AG09319 (cell line): ENCODE measurements at regions not wholly inside any gene's neighbourhood (a gene's known extent, or its start where the extent isn't known, plus 50 kb on each side); places are given as distances from the start of the nearest gene placed in this dataset.
A peak's percentile ranks its signal among the peaks of the same experiment; 100 is the strongest.

Experiments
- DNase-seq: peaks from one replicate; pipeline ENCODE4 v3.0.0-alpha.2; 2010; ENCODE audit warnings: low read depth; ENCODE audit errors: extremely low read depth
- TF ChIP-seq, protein P1 (sequence below): IDR thresholded peaks from 2 replicates; pipeline ENCODE4 v1.5.1; 2011; ENCODE audit warnings: low read depth, mild to moderate bottlenecking, inconsistent platforms, low read length, moderate library complexity

DNA sequence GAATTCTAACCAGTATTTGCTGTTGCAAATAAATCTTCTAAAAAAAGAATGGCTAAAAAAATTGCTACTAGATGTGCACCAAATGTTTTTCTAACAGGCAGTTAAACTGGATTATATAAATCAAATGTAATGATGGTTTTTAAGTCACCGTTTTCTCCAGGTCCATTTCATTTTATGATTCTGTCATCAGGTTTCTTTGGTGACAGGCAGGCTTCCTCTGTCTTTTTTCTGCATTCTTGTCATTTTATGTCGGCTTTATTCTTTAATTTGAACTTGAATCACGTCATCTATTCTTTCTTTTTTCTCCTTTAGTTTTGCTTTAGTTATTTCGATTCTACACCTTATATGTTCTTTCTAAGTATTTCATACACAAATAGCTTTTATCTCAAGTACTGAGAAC is 212.5 kb downstream of the SOCS6 start:
- TF ChIP-seq, protein P1, sequence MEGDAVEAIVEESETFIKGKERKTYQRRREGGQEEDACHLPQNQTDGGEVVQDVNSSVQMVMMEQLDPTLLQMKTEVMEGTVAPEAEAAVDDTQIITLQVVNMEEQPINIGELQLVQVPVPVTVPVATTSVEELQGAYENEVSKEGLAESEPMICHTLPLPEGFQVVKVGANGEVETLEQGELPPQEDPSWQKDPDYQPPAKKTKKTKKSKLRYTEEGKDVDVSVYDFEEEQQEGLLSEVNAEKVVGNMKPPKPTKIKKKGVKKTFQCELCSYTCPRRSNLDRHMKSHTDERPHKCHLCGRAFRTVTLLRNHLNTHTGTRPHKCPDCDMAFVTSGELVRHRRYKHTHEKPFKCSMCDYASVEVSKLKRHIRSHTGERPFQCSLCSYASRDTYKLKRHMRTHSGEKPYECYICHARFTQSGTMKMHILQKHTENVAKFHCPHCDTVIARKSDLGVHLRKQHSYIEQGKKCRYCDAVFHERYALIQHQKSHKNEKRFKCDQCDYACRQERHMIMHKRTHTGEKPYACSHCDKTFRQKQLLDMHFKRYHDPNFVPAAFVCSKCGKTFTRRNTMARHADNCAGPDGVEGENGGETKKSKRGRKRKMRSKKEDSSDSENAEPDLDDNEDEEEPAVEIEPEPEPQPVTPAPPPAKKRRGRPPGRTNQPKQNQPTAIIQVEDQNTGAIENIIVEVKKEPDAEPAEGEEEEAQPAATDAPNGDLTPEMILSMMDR = no peak
- no peak for DNase-seq

DNA sequence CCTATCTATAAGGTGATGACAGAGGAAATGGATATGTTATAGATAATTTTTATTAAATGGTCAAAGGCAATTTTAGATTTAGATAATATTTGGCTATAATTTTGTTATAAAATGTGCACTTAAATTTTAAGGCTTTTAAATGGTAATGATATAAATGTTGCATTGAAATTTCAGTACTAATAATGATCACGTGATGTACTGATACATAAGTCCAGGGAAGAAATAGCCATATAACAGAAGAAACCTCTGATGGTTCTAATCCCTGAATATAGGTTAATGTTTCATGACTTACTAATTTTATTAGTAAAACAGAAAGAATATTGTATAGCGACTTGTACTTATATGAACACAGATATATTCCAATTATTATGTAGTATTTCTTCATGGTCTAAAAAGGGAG is 211.9 kb downstream of the SOCS6 start:
- TF ChIP-seq, protein P1 = no peak
- no peak for DNase-seq

DNA sequence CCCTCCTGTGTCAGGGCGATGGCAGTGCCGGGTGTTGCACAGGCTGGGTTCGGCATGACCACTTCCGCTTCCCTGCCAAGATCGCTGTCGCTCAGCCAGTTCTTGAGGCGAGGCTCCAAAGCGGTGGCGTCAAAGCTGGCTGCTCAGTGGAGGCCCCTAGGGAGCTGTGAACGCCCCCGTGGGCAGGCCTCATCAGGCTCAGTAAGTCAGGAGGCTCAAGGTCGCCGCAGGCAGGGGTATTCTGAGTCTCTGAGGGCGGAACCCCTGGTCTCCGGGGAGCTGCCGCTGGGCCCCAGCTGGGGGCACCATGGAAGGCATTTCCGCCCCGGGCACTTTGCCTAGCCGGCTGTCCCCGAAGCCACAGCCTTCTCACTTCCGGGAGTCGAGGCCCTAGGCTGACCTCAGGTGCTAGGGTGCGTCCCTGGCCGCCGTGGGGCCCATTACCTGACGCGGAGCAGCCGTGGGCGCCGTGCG is 210.4 kb downstream of the SOCS6 start:
- TF ChIP-seq, protein P1 = no peak
- no peak for DNase-seq

DNA sequence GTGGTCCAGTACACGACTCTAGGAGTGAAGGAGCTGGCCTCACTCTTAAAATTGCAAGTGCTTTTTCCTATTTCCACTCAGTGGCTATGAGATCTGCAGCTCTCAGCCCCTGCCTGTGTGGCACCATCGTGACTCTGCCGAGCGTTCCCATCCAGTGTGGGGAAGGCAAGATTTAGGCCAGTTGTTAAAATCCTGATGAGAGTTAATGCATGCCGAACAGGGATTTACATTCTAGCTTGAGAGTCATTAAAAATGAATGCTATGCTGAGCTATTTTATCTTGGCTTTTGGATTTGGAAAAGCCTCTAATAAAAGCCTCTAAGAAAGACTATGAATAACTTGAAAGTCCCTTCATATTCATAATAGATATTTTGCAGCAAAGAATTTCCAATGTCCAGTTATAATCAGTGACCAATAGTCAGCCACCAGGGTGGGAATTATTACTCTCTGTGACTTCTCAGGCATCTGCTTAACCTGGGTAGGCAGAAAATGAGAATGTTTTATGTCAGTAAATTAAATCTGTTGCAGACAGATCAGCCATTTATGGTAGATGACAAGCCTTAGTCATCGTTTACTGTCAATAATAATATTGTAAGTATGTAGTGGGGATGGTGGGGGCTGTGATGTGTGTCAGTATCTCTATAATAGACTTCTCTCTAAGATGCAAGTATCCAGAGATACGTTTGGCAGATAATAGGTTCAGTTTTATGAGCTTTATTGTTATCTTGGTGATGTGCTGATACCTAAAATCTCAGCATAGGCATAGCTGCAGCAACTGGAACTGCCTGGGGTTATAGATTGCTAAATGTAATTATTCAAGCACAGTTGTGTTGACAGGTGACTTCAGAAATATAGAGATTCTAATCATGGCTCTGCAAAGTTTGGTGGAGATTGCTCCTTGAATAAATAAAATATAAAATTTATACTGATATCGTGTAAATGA is 207.8 kb downstream of the SOCS6 start:
- TF ChIP-seq, protein P1 = no peak
- no peak for DNase-seq

DNA sequence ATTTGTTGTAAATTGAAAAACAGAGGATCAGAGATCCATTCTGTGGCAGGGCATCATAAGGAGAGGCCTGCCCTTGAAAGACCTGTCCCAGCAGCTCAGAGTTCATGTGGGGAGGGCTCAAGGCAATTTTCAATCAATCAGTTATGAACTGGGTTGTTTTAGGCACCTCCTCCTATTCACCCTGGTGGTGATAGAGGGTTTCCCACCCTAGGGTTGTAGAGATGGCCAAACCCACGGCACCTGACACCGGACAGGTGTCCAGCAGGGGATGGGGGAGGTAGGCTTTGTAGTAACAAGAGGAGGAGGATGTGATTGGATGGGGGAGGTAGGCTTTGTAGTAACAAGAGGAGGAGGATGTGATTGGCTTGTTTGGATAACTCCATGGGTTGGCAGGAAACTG is 205.7 kb downstream of the SOCS6 start:
- no peak for DNase-seq
- TF ChIP-seq, protein P1 = no peak

DNA sequence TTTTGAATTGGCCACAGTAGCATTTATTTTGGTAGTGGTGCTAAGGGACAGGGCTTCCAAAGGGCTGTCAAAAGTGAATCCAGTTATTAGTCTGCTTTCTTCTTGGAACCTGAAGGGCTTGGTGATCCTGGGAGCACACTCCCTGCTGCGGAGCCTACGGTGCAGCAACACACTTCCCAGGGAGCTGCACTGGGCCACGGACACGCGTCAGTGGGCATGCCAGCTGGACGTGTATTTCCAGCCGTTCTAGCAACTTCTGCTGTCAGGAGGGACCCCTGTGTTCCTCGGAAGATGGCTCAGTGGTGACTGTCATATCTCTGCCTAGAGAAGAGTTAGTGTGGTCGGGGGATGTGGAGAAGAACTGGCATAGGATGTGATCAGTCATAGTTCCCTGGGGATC is 204.6 kb downstream of the SOCS6 start:
- TF ChIP-seq, protein P1 = no peak
- no peak for DNase-seq

DNA sequence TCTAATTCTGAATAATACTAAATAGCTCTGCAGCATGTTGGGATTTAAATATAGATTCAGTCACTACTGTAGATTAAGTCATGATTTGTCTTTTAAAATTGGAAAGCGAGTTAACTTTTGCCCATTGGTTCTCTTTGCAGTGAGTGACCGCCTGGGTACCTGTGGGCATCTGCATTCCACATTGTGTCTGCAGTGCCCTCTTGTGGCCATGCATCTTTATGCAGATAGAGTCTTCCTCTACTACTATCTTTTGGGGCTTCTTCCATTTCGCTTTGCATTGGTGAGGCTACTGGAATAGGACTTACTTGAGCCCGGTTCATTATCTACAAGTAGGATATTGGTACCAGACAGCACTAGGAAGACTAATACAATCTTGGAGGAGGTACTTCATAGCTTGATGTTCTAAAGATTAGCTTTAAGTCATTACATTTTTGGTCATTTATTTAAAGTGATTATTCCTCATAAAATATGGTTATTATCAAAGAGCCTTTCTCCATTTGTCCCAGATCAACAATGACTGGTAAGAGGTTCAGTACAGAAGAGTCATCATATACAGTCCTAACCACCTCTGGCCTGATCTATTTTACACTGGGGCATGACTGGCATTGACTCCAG is 203.0 kb downstream of the SOCS6 start:
- TF ChIP-seq, protein P1 = peak; percentile 80
- no peak for DNase-seq
